ENCODE measurements at regions not wholly inside any gene's neighbourhood (a gene's known extent, or its start where the extent isn't known, plus 50 kb on each side); places are given as distances from the start of the nearest gene placed in this dataset.

DNA sequence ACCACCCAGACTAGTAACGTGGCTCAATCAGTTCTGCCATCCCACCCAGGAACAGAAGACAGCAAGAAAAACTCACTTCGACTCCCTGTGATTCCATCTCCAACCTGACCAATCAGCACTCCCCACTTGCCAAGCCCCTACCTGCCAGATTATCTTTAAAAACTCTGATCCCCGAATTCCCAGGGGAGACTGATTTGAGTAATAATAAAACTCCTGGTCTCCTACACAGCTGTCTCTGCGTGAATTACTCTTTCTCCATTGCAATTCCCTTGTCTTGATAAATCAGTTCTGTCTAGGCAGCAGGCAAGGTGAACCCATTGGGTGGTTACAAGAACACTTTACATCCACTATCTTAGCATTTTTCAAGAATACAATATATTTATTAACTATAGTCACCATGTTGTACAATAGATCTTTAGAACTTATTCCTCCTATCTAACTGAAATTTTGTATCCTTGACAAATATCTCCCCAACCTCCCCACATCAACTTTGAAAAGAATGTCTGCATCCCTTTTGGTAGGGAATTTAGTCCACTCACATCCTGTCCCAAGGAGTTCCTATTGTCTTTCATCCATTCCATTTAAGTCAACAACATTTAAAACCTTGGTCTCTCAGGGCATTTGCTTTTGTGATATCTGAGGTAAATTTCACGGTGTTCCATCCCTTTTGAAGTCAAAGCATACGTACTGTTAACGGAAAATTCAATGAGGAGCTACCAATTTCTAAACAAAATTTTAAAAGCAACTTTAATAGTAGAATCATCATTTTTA, 163.7 kb downstream of the MACC1 start (continued):
- TF ChIP-seq TCF12 (IDR thresholded peaks at IDR 0.05; ENCODE audit: low read depth, low read length) = 0 out of 2 replicates have a peak, but pooled peaks have one; percentile 41
- TF ChIP-seq, protein P1, sequence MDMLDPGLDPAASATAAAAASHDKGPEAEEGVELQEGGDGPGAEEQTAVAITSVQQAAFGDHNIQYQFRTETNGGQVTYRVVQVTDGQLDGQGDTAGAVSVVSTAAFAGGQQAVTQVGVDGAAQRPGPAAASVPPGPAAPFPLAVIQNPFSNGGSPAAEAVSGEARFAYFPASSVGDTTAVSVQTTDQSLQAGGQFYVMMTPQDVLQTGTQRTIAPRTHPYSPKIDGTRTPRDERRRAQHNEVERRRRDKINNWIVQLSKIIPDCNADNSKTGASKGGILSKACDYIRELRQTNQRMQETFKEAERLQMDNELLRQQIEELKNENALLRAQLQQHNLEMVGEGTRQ (IDR thresholded peaks at IDR 0.05; ENCODE audit: low read length) = no peak
- 0 out of 2 replicates have a peak, but pooled peaks have one; percentile 20 for TF ChIP-seq BACH1 (IDR thresholded peaks at IDR 0.05; ENCODE audit: low read length)
- TF ChIP-seq CHD7 (IDR thresholded peaks at IDR 0.05; ENCODE audit: insufficient replicate concordance, low read length) = peak; percentile 94
- no peak for TF ChIP-seq HDAC6 (IDR thresholded peaks at IDR 0.05; ENCODE audit: low read depth, low read length)
- TF ChIP-seq CEBPB (IDR thresholded peaks at IDR 0.05; ENCODE audit: low read depth, low read length) = no peak
- TF ChIP-seq ASH2L (IDR thresholded peaks at IDR 0.05; ENCODE audit: low read length) = peak; percentile 42
- TF ChIP-seq SP4 (IDR thresholded peaks at IDR 0.05; ENCODE audit: low read length) = no peak
- TF ChIP-seq SIN3A (conservative IDR thresholded peaks at IDR 0.05 in 1 of 2, IDR thresholded peaks at IDR 0.05 in 1 of 2; ENCODE audit: low read depth in 1 of 2, low read length in 2 of 2) = no peak
- TF ChIP-seq TEAD4 (IDR thresholded peaks at IDR 0.05; ENCODE audit: low read depth, low read length) = 0 out of 2 replicates have a peak, but pooled peaks have one; percentile 41

Measured in H1 (cell line).